ENCODE measurements at regions not wholly inside any gene's neighbourhood (a gene's known extent, or its start where the extent isn't known, plus 50 kb on each side); places are given as distances from the start of the nearest gene placed in this dataset.

DNA sequence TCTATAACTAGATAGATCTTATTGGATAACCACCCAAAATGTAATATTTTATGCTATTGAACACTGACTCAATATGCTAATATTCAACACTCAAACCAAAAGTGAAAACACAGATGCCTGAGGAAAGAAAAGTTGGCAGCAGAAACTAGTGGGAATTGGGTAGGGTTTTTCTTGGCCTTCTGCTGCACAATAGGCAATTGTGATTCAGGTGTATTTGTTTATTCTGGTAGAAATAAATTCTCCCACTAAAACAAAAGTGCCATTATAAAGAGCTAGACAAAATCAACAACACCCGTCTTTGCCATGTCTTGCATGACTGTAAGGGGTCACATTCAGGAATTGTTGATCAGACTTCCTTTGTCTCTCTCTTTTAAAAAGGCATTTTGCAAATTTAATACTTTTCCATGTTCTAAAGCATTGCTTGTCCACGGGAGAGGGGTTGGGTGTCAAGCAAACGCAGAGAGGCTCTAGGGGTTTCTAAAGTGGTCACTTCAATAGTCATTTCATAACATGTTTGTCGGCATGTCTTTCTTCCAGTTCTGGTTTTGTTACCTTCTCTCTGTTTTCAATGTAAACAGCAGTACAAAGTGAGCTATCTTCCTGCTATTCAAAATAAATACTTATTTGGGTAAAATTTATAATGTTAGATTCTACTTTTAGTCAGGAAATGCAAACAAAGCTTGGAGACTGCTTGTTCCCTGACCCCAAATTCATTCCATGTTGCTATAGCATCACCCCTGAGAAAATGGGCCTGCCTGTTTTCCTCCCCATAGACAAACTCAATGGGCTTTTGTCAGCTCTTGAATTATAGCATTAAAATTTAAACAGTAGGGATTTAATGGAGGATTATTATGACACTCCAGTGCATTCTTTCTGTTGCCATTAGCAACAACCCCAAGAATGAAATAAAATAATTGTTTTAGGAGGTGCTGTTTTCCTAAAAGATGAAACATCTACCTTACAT is 217.0 kb upstream of the CCN2 start:
- no peak for FAIRE-seq
- peaks cover 16% of the 10 kb centered on the region for H3K4me1 ChIP-seq (ENCODE audit: insufficient read depth, low read length)
- no peak overlapping the region for H3K27ac ChIP-seq (ENCODE audit: extremely low read length, insufficient read depth, low read length)
- no peak overlapping the region for H3K9ac ChIP-seq (ENCODE audit: insufficient read depth, low read depth, low read length)
- H3K79me2 ChIP-seq (ENCODE audit: insufficient read depth, low read length), result no peaks in the 10 kb centered on the region
- under 1% methylated on average over 4 of the region's 4 CpGs for WGBS (ENCODE audit: low lambda C conversion rate)
- intact Hi-C loops (cut with micrococcal nuclease; ENCODE audit: unreplicated experiment), result no loop called here
- no peaks in the 10 kb centered on the region for H3K36me3 ChIP-seq (replicated peaks in 1 of 2; ENCODE audit: control insufficient read depth in 1 of 2, insufficient read depth in 2 of 2, low read length in 2 of 2)
- H3K4me2 ChIP-seq (ENCODE audit: low read depth, low read length), result peak overlapping the region; percentile 25
- H3K27me3 ChIP-seq (ENCODE audit: control insufficient read depth in 1 of 2, insufficient read depth in 2 of 2, low read length in 2 of 2), result peaks cover 0 to 7% of the 10 kb centered on the region in 2 experiments; a peak in 1 of 5 replicates
- in situ Hi-C loops (cut with HindIII; ENCODE audit: extremely low pct_ligation_motif_present, low pct_unique_long_range_greater_than_20kb), result loop anchor here (10.0 kb wide), 1 partner anchor 213 kb away; the partner anchor contains the start of gene CCN2
- H3K9me3 ChIP-seq (ENCODE audit: low read length), result 0 out of 2 replicates have a peak, but pooled peaks cover 3% of the 10 kb centered on the region
- CTCF ChIA-PET (ENCODE audit: low intra/inter-chr PET ratio, low total read pairs), result no interaction called here
- no peak overlapping the region for H2AFZ ChIP-seq (ENCODE audit: low read length)
- no peak overlapping the region for H3K4me3 ChIP-seq (replicated peaks in 1 of 3; ENCODE audit: insufficient read depth in 1 of 3, low read depth in 2 of 3, low read length in 3 of 3)
- BruUV-seq (replicated peaks), result no TSS peak
- H4K20me1 ChIP-seq (ENCODE audit: insufficient read depth, low read length), result no peaks in the 10 kb centered on the region
- POLR2A ChIA-PET, result no interaction called here
- ATAC-seq, result no peak
- DNase-seq (ENCODE audit: low spot score), result peak; percentile 37
- TF ChIP-seq FOXM1 (CRISPR knock-in tag; IDR thresholded peaks at IDR 0.05) (no peak), SOX13 (IDR thresholded peaks at IDR 0.05) (no peak), SOX13 (CRISPR knock-in tag; conservative IDR thresholded peaks at IDR 0.05 in 1 of 2, IDR thresholded peaks at IDR 0.05 in 1 of 2) (peak in 1 of 2 experiments; percentile 64; a peak in 2 of 4 replicates), SP1 (IDR thresholded peaks at IDR 0.05) (no peak), SP1 (CRISPR knock-in tag; IDR thresholded peaks at IDR 0.05) (no peak), FOXK2 (IDR thresholded peaks at IDR 0.05) (no peak), ZNF335 (CRISPR knock-in tag; IDR thresholded peaks at IDR 0.05) (no peak), SOX5 (CRISPR knock-in tag; IDR thresholded peaks at IDR 0.05; ENCODE audit: borderline replicate concordance) (peak; percentile 64; the same call in 1 of the 2 replicates), SOX6 (IDR thresholded peaks at IDR 0.05) (no peak), SOX6 (CRISPR knock-in tag; IDR thresholded peaks at IDR 0.05) (peak; percentile 19; the same call in 1 of the 2 replicates), ZNF160 (CRISPR knock-in tag; IDR thresholded peaks at IDR 0.05) (no peak), RARA (CRISPR knock-in tag; IDR thresholded peaks at IDR 0.05) (0 out of 2 replicates have a peak, but pooled peaks have one; percentile 12), ZNF678 (CRISPR knock-in tag; IDR thresholded peaks at IDR 0.05) (no peak), MTF1 (CRISPR knock-in tag; IDR thresholded peaks at IDR 0.05) (no peak)
- TF ChIP-seq, protein P1, sequence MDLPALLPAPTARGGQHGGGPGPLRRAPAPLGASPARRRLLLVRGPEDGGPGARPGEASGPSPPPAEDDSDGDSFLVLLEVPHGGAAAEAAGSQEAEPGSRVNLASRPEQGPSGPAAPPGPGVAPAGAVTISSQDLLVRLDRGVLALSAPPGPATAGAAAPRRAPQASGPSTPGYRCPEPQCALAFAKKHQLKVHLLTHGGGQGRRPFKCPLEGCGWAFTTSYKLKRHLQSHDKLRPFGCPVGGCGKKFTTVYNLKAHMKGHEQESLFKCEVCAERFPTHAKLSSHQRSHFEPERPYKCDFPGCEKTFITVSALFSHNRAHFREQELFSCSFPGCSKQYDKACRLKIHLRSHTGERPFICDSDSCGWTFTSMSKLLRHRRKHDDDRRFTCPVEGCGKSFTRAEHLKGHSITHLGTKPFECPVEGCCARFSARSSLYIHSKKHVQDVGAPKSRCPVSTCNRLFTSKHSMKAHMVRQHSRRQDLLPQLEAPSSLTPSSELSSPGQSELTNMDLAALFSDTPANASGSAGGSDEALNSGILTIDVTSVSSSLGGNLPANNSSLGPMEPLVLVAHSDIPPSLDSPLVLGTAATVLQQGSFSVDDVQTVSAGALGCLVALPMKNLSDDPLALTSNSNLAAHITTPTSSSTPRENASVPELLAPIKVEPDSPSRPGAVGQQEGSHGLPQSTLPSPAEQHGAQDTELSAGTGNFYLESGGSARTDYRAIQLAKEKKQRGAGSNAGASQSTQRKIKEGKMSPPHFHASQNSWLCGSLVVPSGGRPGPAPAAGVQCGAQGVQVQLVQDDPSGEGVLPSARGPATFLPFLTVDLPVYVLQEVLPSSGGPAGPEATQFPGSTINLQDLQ (CRISPR knock-in tag; IDR thresholded peaks at IDR 0.05), result no peak
- TF ChIP-seq, protein P2, sequence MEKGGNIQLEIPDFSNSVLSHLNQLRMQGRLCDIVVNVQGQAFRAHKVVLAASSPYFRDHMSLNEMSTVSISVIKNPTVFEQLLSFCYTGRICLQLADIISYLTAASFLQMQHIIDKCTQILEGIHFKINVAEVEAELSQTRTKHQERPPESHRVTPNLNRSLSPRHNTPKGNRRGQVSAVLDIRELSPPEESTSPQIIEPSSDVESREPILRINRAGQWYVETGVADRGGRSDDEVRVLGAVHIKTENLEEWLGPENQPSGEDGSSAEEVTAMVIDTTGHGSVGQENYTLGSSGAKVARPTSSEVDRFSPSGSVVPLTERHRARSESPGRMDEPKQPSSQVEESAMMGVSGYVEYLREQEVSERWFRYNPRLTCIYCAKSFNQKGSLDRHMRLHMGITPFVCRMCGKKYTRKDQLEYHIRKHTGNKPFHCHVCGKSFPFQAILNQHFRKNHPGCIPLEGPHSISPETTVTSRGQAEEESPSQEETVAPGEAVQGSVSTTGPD (CRISPR knock-in tag; IDR thresholded peaks at IDR 0.05), result no peak
- TF ChIP-seq, protein P3, sequence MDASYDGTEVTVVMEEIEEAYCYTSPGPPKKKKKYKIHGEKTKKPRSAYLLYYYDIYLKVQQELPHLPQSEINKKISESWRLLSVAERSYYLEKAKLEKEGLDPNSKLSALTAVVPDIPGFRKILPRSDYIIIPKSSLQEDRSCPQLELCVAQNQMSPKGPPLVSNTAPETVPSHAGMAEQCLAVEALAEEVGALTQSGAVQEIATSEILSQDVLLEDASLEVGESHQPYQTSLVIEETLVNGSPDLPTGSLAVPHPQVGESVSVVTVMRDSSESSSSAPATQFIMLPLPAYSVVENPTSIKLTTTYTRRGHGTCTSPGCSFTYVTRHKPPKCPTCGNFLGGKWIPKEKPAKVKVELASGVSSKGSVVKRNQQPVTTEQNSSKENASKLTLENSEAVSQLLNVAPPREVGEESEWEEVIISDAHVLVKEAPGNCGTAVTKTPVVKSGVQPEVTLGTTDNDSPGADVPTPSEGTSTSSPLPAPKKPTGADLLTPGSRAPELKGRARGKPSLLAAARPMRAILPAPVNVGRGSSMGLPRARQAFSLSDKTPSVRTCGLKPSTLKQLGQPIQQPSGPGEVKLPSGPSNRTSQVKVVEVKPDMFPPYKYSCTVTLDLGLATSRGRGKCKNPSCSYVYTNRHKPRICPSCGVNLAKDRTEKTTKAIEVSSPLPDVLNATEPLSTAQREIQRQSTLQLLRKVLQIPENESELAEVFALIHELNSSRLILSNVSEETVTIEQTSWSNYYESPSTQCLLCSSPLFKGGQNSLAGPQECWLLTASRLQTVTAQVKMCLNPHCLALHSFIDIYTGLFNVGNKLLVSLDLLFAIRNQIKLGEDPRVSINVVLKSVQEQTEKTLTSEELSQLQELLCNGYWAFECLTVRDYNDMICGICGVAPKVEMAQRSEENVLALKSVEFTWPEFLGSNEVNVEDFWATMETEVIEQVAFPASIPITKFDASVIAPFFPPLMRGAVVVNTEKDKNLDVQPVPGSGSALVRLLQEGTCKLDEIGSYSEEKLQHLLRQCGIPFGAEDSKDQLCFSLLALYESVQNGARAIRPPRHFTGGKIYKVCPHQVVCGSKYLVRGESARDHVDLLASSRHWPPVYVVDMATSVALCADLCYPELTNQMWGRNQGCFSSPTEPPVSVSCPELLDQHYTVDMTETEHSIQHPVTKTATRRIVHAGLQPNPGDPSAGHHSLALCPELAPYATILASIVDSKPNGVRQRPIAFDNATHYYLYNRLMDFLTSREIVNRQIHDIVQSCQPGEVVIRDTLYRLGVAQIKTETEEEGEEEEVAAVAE (CRISPR knock-in tag; IDR thresholded peaks at IDR 0.05; ENCODE audit: borderline replicate concordance), result no peak

Measured in HepG2 (cell line).